GM21717 (cell line): ENCODE measurements at regions not wholly inside any gene's neighbourhood (a gene's known extent, or its start where the extent isn't known, plus 50 kb on each side); places are given as distances from the start of the nearest gene placed in this dataset.

Source experiments
- ATAC-seq: cut with Tn5 transposase; IDR thresholded peaks from one replicate; pipeline ENCODE4 v1.9.1; 2021; ENCODE audit warnings: mild to moderate bottlenecking, moderate library complexity; ENCODE audit not compliant: unreplicated experiment

- ATAC-seq, result no peak
Observed at GRCh38 chr1:103854279-103854678, 104.6 kb downstream of the AMY1C start.

GRCh38 chr1:103859721-103860120 is 110.0 kb downstream of the AMY1C start:
- ATAC-seq, result no peak

GRCh38 chr1:103898576-103899345 is 149.1 kb downstream of the AMY1C start:
- ATAC-seq, result no peak

GRCh38 chr1:103900005-103900404 is 150.3 kb downstream of the AMY1C start:
- ATAC-seq, result no peak

- ATAC-seq, result no peak
Observed at GRCh38 chr1:103901072-103901471, 151.4 kb downstream of the AMY1C start.

- ATAC-seq, result no peak
Observed at GRCh38 chr1:103905363-103905762, 155.7 kb downstream of the AMY1C start.

GRCh38 chr1:103911450-103911849 is 161.8 kb downstream of the AMY1C start:
- no peak for ATAC-seq

GRCh38 chr1:103917795-103918194 is 168.1 kb downstream of the AMY1C start:
- no peak for ATAC-seq

- no peak for ATAC-seq
Observed at GRCh38 chr1:103931891-103932290, 182.2 kb downstream of the AMY1C start.

GRCh38 chr1:103937763-103938357 is 188.2 kb downstream of the AMY1C start:
- ATAC-seq, result no peak

- no peak for ATAC-seq
Observed at GRCh38 chr1:103941086-103941485, 191.4 kb downstream of the AMY1C start.

GRCh38 chr1:103942029-103942428 is 192.3 kb downstream of the AMY1C start:
- ATAC-seq, result no peak

- ATAC-seq, result no peak
Observed at GRCh38 chr1:103945774-103946173, 196.1 kb downstream of the AMY1C start.

- ATAC-seq, result no peak
Observed at GRCh38 chr1:103948526-103948925, 198.8 kb downstream of the AMY1C start.

GRCh38 chr1:103949779-103950178 is 200.1 kb downstream of the AMY1C start:
- ATAC-seq, result no peak

- no peak for ATAC-seq
Observed at GRCh38 chr1:103953386-103953785, 203.7 kb downstream of the AMY1C start.

GRCh38 chr1:103958699-103959098 is 209.0 kb downstream of the AMY1C start:
- ATAC-seq, result no peak

GRCh38 chr1:103959565-103959964 is 209.9 kb downstream of the AMY1C start:
- no peak for ATAC-seq

GRCh38 chr1:103960045-103960444 is 210.3 kb downstream of the AMY1C start:
- no peak for ATAC-seq

GRCh38 chr1:103960710-103961109 is 211.0 kb downstream of the AMY1C start:
- ATAC-seq, result no peak

GRCh38 chr1:103986792-103987191 is 237.1 kb downstream of the AMY1C start:
- no peak for ATAC-seq

- no peak for ATAC-seq
Observed at GRCh38 chr1:103997631-103998030, 247.9 kb downstream of the AMY1C start.
